Gastroesophageal sphincter (tissue), 3 donors: ENCODE measurements at regions not wholly inside any gene's neighbourhood (a gene's known extent, or its start where the extent isn't known, plus 50 kb on each side); places are given as distances from the start of the nearest gene placed in this dataset.

Experiments
- CTCF ChIP-seq, 4 experiments: fragments of 200-600 bp in 2 of 4; fragments of 450-650 bp in 2 of 4; sonication (generic) in 1 of 4; IDR thresholded peaks; one replicate each; pipeline ENCODE4 v1.5.1; 2017 to 2019; ENCODE audit warnings: antibody characterized with exemption in 4 of 4, mild to moderate bottlenecking in 2 of 4, moderate library complexity in 2 of 4
- POLR2A ChIP-seq, 2 donors: fragments of 450-650 bp; IDR thresholded peaks; one replicate each; pipeline ENCODE4 v1.6.1; 2017; ENCODE audit warnings: antibody characterized with exemption in 2 of 2, mild to moderate bottlenecking in 2 of 2, moderate library complexity in 1 of 2
- POLR2AphosphoS5 ChIP-seq: sonication (generic); formaldehyde crosslinking; IDR thresholded peaks from one replicate; pipeline ENCODE4 v1.6.1; 2017; ENCODE audit warnings: antibody characterized with exemption

DNA sequence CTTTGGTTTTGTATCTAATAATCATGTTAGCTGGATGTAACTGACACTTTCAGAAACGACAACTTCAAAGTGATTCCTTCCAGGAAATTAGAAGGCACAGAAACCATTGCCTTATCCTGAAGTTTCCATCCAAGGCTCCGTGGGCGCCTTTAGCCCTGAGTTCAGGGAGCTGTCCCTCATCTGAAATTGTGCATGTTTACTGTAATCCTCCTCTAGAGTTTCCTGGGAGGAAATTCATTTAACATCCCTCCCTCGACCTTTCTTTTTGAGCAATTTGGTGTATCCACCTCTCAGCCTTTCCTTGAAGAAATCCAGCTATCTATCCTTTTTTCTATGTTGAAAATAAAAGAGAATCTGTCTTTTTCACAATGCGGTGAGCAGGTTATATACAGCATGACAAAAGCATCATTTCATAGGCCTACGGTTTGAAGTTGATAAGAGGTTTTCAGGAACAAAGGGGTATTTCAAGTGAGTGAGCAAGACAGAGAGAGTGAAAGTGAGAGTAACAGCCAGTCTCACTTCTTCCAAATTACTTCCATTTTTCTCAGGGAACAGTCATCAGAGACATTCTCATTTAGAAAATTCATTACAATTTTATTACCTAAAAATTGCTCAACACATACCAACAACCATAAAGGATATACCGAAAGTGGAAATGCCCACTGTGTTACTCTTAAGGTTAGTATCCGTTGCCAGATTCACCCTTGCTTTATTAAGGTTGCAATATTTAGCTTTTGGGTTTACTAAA lies 167.3 kb downstream of the MREG start:
- TF ChIP-seq CTCF (IDR thresholded peaks at IDR 0.05) (no peak), POLR2A (IDR thresholded peaks at IDR 0.05) (no peak), POLR2AphosphoS5 (no peak)
